Erythroblast (primary cell): ENCODE measurements at regions not wholly inside any gene's neighbourhood (a gene's known extent, or its start where the extent isn't known, plus 50 kb on each side); places are given as distances from the start of the nearest gene placed in this dataset.

Experiments
- GATA1 ChIP-seq: IDR thresholded peaks from 2 replicates; pipeline ENCODE4 v1.6.1; 2011; ENCODE audit warnings: low read depth, mild to moderate bottlenecking, control low read depth, low read length, moderate library complexity
- POLR2A ChIP-seq: IDR thresholded peaks from 2 replicates; pipeline ENCODE4 v1.6.1; 2011; ENCODE audit warnings: mild to moderate bottlenecking, low read length

DNA sequence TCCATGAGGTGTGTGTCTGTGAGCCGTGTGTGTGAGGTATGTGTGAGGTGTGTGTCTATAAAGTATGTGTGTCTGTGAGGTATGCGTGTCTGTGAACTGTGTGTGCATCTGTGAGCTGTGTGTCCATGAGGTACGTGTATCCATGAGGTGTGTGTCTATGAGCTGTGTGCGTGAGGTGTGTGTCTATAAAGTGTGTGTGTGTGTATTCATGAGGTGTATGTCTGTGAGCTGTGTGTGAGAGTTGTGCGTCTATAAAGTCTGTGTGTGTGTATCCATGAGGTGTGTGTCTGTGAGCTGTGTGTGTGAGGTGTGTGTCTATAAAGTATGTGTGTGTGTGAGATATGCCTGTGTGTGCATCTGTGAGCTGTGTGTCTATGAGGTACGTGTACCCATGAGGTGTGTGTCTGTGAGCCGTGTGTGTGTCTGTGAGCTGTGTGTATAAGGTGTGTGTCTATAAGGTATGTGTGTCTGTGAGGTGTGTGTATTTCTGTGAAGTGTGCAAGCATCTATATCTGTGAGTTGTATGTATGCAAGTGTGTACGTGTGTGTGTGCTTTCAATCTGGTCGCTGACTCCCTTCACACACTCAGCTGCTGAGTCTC is 91.9 kb upstream of the FOXP4 start:
- TF ChIP-seq POLR2A (no peak), GATA1 (no peak)
